Astrocyte (in vitro differentiated cells and primary cell): ENCODE measurements at regions not wholly inside any gene's neighbourhood (a gene's known extent, or its start where the extent isn't known, plus 50 kb on each side); places are given as distances from the start of the nearest gene placed in this dataset.

ENCODE experiments used
- EZH2 ChIP-seq: IDR thresholded peaks from 2 replicates; pipeline ENCODE4 v1.6.1; 2012; ENCODE audit warnings: mild to moderate bottlenecking, low read length, inconsistent platforms; ENCODE audit not compliant: insufficient read depth
- TF ChIP-seq, protein P1 (sequence below): IDR thresholded peaks from 2 replicates; pipeline ENCODE4 v1.5.1; 2011; ENCODE audit warnings: low read depth, mild to moderate bottlenecking, inconsistent platforms, low read length, moderate library complexity; ENCODE audit not compliant: insufficient read depth

DNA sequence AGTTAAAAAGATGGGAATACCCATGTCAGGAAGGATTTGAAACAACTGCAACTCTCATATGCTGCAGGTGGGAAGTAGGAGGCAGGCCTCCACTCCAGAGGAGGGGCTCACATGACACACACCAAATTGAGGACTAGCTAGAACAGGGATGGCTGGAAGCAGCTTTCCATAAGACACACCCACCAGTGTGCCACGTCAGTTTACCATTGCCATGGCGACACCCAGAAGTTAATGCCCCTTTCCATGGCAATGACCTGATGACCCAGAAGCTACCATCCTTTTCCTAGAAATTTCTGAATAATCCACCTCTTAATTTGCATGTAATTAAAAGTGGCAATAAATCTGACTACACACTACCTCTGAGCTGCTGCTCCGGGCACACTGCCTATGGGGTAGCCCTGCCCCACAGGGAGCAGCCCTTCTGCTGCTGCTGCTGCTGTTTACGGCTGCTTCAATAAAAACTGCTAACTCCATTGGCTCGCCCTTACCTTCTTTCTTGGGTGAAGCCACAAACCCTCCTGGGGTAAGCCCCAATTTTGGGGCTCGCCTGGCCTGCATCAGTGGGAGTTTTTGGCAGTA, 89.4 kb downstream of the RRM2 start:
- TF ChIP-seq, protein P1, sequence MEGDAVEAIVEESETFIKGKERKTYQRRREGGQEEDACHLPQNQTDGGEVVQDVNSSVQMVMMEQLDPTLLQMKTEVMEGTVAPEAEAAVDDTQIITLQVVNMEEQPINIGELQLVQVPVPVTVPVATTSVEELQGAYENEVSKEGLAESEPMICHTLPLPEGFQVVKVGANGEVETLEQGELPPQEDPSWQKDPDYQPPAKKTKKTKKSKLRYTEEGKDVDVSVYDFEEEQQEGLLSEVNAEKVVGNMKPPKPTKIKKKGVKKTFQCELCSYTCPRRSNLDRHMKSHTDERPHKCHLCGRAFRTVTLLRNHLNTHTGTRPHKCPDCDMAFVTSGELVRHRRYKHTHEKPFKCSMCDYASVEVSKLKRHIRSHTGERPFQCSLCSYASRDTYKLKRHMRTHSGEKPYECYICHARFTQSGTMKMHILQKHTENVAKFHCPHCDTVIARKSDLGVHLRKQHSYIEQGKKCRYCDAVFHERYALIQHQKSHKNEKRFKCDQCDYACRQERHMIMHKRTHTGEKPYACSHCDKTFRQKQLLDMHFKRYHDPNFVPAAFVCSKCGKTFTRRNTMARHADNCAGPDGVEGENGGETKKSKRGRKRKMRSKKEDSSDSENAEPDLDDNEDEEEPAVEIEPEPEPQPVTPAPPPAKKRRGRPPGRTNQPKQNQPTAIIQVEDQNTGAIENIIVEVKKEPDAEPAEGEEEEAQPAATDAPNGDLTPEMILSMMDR, result no peak
- no peak for TF ChIP-seq EZH2
